Progenitor cell of endocrine pancreas (in vitro differentiated cells): ENCODE measurements at regions not wholly inside any gene's neighbourhood (a gene's known extent, or its start where the extent isn't known, plus 50 kb on each side); places are given as distances from the start of the nearest gene placed in this dataset.

Experiments
- DNase-seq: peaks from one replicate; pipeline ENCODE4 v3.0.0; 2021; ENCODE audit warnings: low spot score; ENCODE audit not compliant: unreplicated experiment
- H3K27ac Mint-ChIP-seq: 2 replicates; pipeline ENCODE4 v1.8.0; 2021; ENCODE audit warnings: mild to moderate bottlenecking, moderate library complexity, mixed read lengths
- H3K27me3 Mint-ChIP-seq: 2 replicates; pipeline ENCODE4 v1.8.0; 2021; ENCODE audit warnings: mixed read lengths
- H3K36me3 Mint-ChIP-seq: 2 replicates; pipeline ENCODE4 v1.8.0; 2022; ENCODE audit warnings: mixed read lengths; ENCODE audit not compliant: insufficient read depth
- H3K4me1 Mint-ChIP-seq: 2 replicates; pipeline ENCODE4 v1.8.0; 2021; ENCODE audit warnings: low read depth, mixed read lengths
- H3K4me3 Mint-ChIP-seq: 2 replicates; pipeline ENCODE4 v1.8.0; 2021; ENCODE audit warnings: low read depth, mild to moderate bottlenecking, moderate library complexity, mixed read lengths
- H3K9me3 Mint-ChIP-seq: 2 replicates; pipeline ENCODE4 v1.8.0; 2021; ENCODE audit warnings: low read depth, mixed read lengths
- TF ChIP-seq, protein P1 (sequence below): fragments of 200-600 bp; sonication (generic); IDR thresholded peaks from one replicate; pipeline ENCODE4 v1.5.0; 2021; ENCODE audit warnings: antibody characterized with exemption, mild to moderate bottlenecking; ENCODE audit not compliant: unreplicated experiment

DNA sequence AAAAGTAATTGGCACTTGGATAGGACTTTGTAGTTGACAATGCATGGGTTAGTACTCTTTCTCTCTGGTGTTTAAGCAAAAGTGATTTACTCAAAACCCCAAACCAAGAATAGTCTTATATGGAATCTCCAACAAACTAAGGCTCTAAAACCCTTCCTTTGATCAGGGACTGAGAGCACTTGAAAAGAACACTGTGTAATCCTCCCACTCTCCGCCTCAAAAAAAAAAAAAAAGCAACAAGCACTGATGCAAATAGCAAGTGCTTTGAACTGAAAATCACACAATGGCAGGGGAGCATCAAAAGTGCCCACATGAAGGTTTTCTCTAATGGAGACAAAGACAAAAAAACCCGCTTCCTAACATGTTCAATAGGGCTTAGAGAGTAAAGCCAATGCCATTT is 467.9 kb upstream of the AUTS2 start:
- Mint-ChIP-seq H3K4me3 (no peak overlapping the region), H3K36me3 (no peaks in the 10 kb centered on the region), H3K27me3 (peaks cover 34% of the 10 kb centered on the region), H3K27ac (no peak overlapping the region), H3K9me3 (no peaks in the 10 kb centered on the region), H3K4me1 (no peaks in the 10 kb centered on the region)
- DNase-seq: no peak
- TF ChIP-seq, protein P1, sequence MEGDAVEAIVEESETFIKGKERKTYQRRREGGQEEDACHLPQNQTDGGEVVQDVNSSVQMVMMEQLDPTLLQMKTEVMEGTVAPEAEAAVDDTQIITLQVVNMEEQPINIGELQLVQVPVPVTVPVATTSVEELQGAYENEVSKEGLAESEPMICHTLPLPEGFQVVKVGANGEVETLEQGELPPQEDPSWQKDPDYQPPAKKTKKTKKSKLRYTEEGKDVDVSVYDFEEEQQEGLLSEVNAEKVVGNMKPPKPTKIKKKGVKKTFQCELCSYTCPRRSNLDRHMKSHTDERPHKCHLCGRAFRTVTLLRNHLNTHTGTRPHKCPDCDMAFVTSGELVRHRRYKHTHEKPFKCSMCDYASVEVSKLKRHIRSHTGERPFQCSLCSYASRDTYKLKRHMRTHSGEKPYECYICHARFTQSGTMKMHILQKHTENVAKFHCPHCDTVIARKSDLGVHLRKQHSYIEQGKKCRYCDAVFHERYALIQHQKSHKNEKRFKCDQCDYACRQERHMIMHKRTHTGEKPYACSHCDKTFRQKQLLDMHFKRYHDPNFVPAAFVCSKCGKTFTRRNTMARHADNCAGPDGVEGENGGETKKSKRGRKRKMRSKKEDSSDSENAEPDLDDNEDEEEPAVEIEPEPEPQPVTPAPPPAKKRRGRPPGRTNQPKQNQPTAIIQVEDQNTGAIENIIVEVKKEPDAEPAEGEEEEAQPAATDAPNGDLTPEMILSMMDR: no peak

DNA sequence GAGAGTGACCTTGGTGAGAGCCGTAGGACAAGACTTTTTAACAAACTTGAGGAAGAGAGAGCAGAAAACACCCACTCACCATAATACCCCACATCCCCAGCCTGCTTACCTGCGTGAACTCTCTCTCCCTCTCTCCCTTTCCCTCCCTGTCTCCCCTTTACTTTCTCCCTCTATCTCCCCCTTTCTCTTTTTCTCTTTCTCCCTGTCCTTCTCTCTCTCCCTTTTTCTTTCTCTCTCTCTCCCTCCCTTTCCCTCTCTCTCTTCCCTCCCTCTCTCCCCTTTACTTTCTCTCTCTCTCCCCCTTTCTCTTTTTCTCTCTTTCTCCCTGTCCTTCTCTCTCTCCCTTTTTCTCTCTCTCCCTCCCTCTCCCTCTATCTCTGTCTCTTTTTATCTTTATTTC is 464.0 kb upstream of the AUTS2 start:
- no peak for DNase-seq
- Mint-ChIP-seq H3K27me3 (peaks cover 32% of the 10 kb centered on the region), H3K4me3 (no peak overlapping the region), H3K27ac (no peak overlapping the region), H3K9me3 (peaks cover 14% of the 10 kb centered on the region), H3K36me3 (peaks cover 2% of the 10 kb centered on the region), H3K4me1 (no peaks in the 10 kb centered on the region)
- TF ChIP-seq, protein P1: no peak

DNA sequence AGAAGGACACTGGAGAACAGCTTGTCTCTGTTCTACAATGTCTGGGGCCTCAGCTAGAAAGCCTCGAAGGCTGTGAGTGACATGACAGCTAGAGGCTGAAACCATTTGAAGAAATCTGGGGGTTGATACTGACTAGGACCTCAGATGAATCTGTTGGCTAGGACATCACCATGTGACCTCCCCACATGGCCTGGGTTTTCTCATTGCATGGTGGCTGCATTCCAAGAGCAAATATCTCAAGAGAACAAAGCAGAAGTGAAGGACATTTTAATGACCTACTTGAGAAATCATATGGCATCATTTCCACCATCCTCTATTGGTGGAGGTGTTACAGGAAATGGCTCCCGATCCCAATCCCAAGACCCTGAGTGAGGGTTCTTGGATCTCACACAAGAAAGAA is 450.6 kb upstream of the AUTS2 start:
- Mint-ChIP-seq H3K4me1 (no peaks in the 10 kb centered on the region), H3K27me3 (no peaks in the 10 kb centered on the region), H3K4me3 (no peak overlapping the region), H3K9me3 (peaks cover 6% of the 10 kb centered on the region), H3K36me3 (no peaks in the 10 kb centered on the region), H3K27ac (no peak overlapping the region)
- TF ChIP-seq, protein P1: no peak
- DNase-seq: no peak

DNA sequence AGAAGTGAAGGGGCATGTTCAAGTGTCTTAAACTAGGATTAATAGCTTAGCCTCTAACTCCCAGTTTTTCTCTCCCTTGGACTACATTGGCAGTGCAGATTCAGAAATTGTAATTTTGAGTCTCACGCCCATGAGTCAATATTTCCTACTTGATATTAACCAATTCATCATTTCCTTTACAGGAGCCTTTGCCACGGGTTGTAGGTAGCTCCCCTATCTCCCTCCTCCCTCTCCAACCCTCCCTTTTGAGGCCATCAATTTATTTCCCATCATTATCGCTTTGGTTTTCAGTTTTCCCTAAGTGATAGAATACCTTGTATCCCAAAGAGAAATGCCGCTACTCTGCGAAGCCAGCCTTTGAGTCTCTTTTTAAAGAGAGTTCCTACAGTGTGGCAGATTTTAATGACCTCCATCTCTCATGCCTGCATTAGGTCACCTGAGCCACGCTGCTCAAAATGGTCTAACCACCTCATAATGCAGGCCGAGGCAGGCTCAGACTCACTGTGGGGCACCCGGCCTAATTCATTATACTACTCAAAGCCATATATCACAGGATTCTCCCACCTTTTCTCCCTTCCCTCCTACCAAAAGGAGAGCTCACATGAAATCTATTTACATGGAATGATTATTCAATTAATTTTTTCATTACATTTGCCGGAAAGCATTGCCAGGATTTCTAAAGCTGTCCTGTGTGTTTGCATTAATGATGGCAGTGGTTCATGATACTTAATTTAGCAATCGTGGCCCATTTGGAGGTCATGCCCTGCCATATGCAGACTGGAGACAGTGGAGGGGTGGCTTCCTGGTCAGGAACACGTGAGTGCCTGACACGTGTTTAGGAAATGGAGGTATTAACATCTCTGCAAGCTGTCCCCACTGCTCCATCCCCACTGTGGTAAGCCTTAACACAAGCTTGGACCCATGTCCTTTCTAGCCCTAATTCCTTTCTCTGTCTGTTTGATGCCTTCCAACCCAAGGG is 448.2 kb upstream of the AUTS2 start:
- TF ChIP-seq, protein P1: no peak
- no peaks in the 10 kb centered on the region for H3K4me1 Mint-ChIP-seq
- DNase-seq: no peak
- no peak overlapping the region for H3K4me3 Mint-ChIP-seq
- H3K27me3 Mint-ChIP-seq: peaks cover 4% of the 10 kb centered on the region
- H3K27ac Mint-ChIP-seq: no peak overlapping the region
- H3K9me3 Mint-ChIP-seq: peaks cover 6% of the 10 kb centered on the region
- H3K36me3 Mint-ChIP-seq: no peaks in the 10 kb centered on the region

DNA sequence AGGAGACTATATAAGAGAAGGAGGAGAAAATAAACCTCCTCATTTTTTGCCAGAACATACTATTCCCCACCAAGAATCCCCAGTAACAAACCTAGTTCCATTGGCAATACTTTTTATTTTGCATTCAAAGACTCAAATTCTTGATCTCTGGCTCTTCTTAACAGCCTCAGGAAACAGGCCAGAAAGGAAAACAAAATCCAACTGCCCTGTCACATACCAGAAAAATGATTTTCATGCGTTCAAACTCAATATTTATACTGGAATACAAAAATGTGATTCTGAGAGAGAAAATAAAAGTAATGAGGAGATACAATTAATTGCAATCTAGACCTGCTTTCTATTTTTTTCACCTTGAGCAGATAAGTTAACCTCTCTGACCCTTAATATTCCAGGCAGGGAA is 435.9 kb upstream of the AUTS2 start:
- DNase-seq: no peak
- Mint-ChIP-seq H3K27ac (no peak overlapping the region), H3K4me3 (no peak overlapping the region), H3K9me3 (peaks cover 3% of the 10 kb centered on the region), H3K4me1 (no peaks in the 10 kb centered on the region), H3K27me3 (peaks cover 4% of the 10 kb centered on the region), H3K36me3 (no peaks in the 10 kb centered on the region)
- TF ChIP-seq, protein P1: no peak
